Glutamatergic neuron (in vitro differentiated cells): ENCODE measurements at regions not wholly inside any gene's neighbourhood (a gene's known extent, or its start where the extent isn't known, plus 50 kb on each side); places are given as distances from the start of the nearest gene placed in this dataset.

Experiments
- DNase-seq: peaks from one replicate; pipeline ENCODE4 v3.0.0; 2022
- H3K27ac Mint-ChIP-seq: one replicate; pipeline ENCODE4 v1.8.0; 2020; ENCODE audit warnings: mild to moderate bottlenecking, mixed read lengths, inconsistent platforms; ENCODE audit not compliant: unreplicated experiment
- H3K27me3 Mint-ChIP-seq: one replicate; pipeline ENCODE4 v1.8.0; 2020; ENCODE audit warnings: mild to moderate bottlenecking, moderate library complexity, mixed read lengths, inconsistent platforms; ENCODE audit not compliant: unreplicated experiment
- H3K36me3 Mint-ChIP-seq: one replicate; pipeline ENCODE4 v1.8.0; 2020; ENCODE audit warnings: mild to moderate bottlenecking, mixed read lengths, inconsistent platforms; ENCODE audit not compliant: unreplicated experiment
- H3K4me1 Mint-ChIP-seq: one replicate; pipeline ENCODE4 v1.8.0; 2020; ENCODE audit warnings: mild to moderate bottlenecking, low read depth, mixed read lengths, inconsistent platforms; ENCODE audit not compliant: unreplicated experiment
- H3K4me3 Mint-ChIP-seq: one replicate; pipeline ENCODE4 v1.8.0; 2020; ENCODE audit warnings: mild to moderate bottlenecking, mixed read lengths, inconsistent platforms; ENCODE audit not compliant: unreplicated experiment
- H3K9me3 Mint-ChIP-seq: one replicate; pipeline ENCODE4 v1.8.0; 2020; ENCODE audit warnings: mild to moderate bottlenecking, moderate library complexity, mixed read lengths, inconsistent platforms; ENCODE audit not compliant: unreplicated experiment
- CTCF ChIP-seq: fragments of 200-600 bp; sonication (generic); IDR thresholded peaks from one replicate; pipeline ENCODE4 v1.5.0; 2021; ENCODE audit not compliant: partially characterized antibody, unreplicated experiment

- Mint-ChIP-seq H3K27me3 (no peaks in the 10 kb centered on the region), H3K36me3 (no peaks in the 10 kb centered on the region), H3K4me1 (no peaks in the 10 kb centered on the region), H3K9me3 (no peaks in the 10 kb centered on the region), H3K27ac (no peak overlapping the region), H3K4me3 (no peak overlapping the region)
- no peak for TF ChIP-seq CTCF
- no peak for DNase-seq
These were observed 58.0 kb upstream of the SLC25A48 start for GRCh38 chr5:135776457-135776856.

GRCh38 chr5:135761746-135762145 lies 72.7 kb upstream of the SLC25A48 start:
- DNase-seq: peak; percentile 28
- H3K9me3 Mint-ChIP-seq: peaks cover 4% of the 10 kb centered on the region
- TF ChIP-seq CTCF: no peak

GRCh38 chr5:135759149-135759784 lies 75.2 kb upstream of the SLC25A48 start:
- Mint-ChIP-seq H3K36me3 (peaks cover 6% of the 10 kb centered on the region), H3K4me3 (no peak overlapping the region), H3K4me1 (no peaks in the 10 kb centered on the region), H3K9me3 (peaks cover 1% of the 10 kb centered on the region), H3K27ac (no peak overlapping the region), H3K27me3 (no peaks in the 10 kb centered on the region)
- TF ChIP-seq CTCF: no peak
- no peak for DNase-seq

More at GRCh38 chr5:135761746-135762145, 72.7 kb upstream of the SLC25A48 start:
- Mint-ChIP-seq H3K36me3 (peaks cover 12% of the 10 kb centered on the region), H3K27me3 (no peaks in the 10 kb centered on the region), H3K4me1 (no peaks in the 10 kb centered on the region), H3K27ac (no peak overlapping the region), H3K4me3 (no peak overlapping the region)

- TF ChIP-seq CTCF: no peak
- Mint-ChIP-seq H3K27ac (no peak overlapping the region), H3K36me3 (no peaks in the 10 kb centered on the region), H3K9me3 (peaks cover 4% of the 10 kb centered on the region), H3K27me3 (no peaks in the 10 kb centered on the region), H3K4me3 (no peak overlapping the region), H3K4me1 (peaks cover 3% of the 10 kb centered on the region)
- DNase-seq: no peak
These were observed 80.5 kb upstream of the SLC25A48 start for GRCh38 chr5:135753990-135754389.

GRCh38 chr5:135750506-135750905 lies 84.0 kb upstream of the SLC25A48 start:
- peaks cover 3% of the 10 kb centered on the region for H3K27me3 Mint-ChIP-seq
- H3K4me1 Mint-ChIP-seq: peaks cover 20% of the 10 kb centered on the region
- H3K9me3 Mint-ChIP-seq: peaks cover 16% of the 10 kb centered on the region
- TF ChIP-seq CTCF: no peak
- no peak overlapping the region for H3K27ac Mint-ChIP-seq
- H3K36me3 Mint-ChIP-seq: peaks cover 14% of the 10 kb centered on the region
- H3K4me3 Mint-ChIP-seq: no peak overlapping the region
- no peak for DNase-seq
